Endothelial cell of umbilical vein (primary cell): ENCODE measurements at regions not wholly inside any gene's neighbourhood (a gene's known extent, or its start where the extent isn't known, plus 50 kb on each side); places are given as distances from the start of the nearest gene placed in this dataset.

Source experiments
- BruUV-seq: library from RNA; stranded (reverse); fragments of 400-500 nt; replicated peaks from 2 replicates; lab custom pipeline; 2021; lab: Mats Ljungman, UMichigan
- CTCF ChIA-PET: fragments of 300-600, 350-600 bp; sonication (Branson Sonifier 250); formaldehyde crosslinking; loops from one replicate; lab custom pipeline; 2021; ENCODE audit warnings: antibody characterized with exemption, inconsistent platforms; lab: Charles Lee
- POLR2A ChIA-PET: fragments of 300-600, 350-600 bp; sonication (Branson Sonifier 250); formaldehyde crosslinking; loops from one replicate; lab custom pipeline; 2021; ENCODE audit warnings: antibody characterized with exemption, inconsistent platforms; lab: Charles Lee
- DNase-seq: peaks from one replicate; pipeline ENCODE4 v3.0.0-alpha.2; 2011; ENCODE audit warnings: low read depth, low spot score
- FAIRE-seq: peaks from 2 replicates; lab custom pipeline; 2011; peaks lifted over from hg19 to GRCh38; lab: Jason Lieb, UNC
- H2AFZ ChIP-seq: 2 replicates; pipeline ENCODE4 v1.6.0; 2012; ENCODE audit warnings: low read depth, low read length, control low read depth, inconsistent platforms
- H3K27ac ChIP-seq: 2 replicates; pipeline ENCODE4 v1.5.1; 2011; ENCODE audit warnings: low read depth, mild to moderate bottlenecking, control low read depth, low read length, moderate library complexity; ENCODE audit not compliant: insufficient read depth
- H3K27me3 ChIP-seq, 2 experiments: 2 replicates each; pipeline versions ENCODE4 v1.6.0 to v1.6.1; 2011; ENCODE audit warnings: low read length in 2 of 2, mixed read lengths in 1 of 2; ENCODE audit not compliant: control insufficient read depth in 2 of 2, insufficient read depth in 2 of 2
- H3K36me3 ChIP-seq, 2 experiments: 2 replicates in 1 of 2; 3 replicates in 1 of 2; pipeline ENCODE4 v1.5.1; 2011; ENCODE audit warnings: low read length in 2 of 2, mild to moderate bottlenecking in 1 of 2, moderate library complexity in 1 of 2; ENCODE audit not compliant: control insufficient read depth in 2 of 2, insufficient read depth in 2 of 2; ENCODE audit errors: extremely low read depth in 1 of 2
- H3K4me1 ChIP-seq: 3 replicates; pipeline ENCODE4 v1.5.1; 2011; ENCODE audit warnings: mild to moderate bottlenecking, low read length; ENCODE audit not compliant: control insufficient read depth, insufficient read depth; ENCODE audit errors: extremely low read depth
- H3K4me2 ChIP-seq: 2 replicates; pipeline ENCODE4 v1.6.1; 2011; ENCODE audit warnings: low read length, control low read depth, mixed read lengths; ENCODE audit not compliant: insufficient read depth
- H3K4me3 ChIP-seq, 3 experiments: fragments of 200-600 bp in 1 of 3; sonication (generic), shearing (Covaris generic) in 1 of 3; replicated peaks in 1 of 3; 2 replicates each; pipeline ENCODE4 v1.5.1; 2011 to 2016; ENCODE audit warnings: control low read depth in 3 of 3, low read length in 3 of 3, mild to moderate bottlenecking in 2 of 3, inconsistent platforms in 1 of 3, low read depth in 1 of 3, moderate library complexity in 1 of 3; ENCODE audit not compliant: insufficient read depth in 1 of 3
- H3K79me2 ChIP-seq: 2 replicates; pipeline ENCODE4 v1.6.0; 2012; ENCODE audit warnings: low read length, inconsistent platforms; ENCODE audit not compliant: control insufficient read depth, insufficient read depth
- H3K9ac ChIP-seq: replicated peaks from 2 replicates; pipeline ENCODE3; 2011; ENCODE audit warnings: low read length, control low read depth; ENCODE audit not compliant: insufficient read depth; ENCODE audit errors: extremely low read depth
- H3K9me1 ChIP-seq: replicated peaks from 3 replicates; pipeline ENCODE4 v1.6.0; 2011; ENCODE audit warnings: mild to moderate bottlenecking, low read length; ENCODE audit not compliant: control insufficient read depth, insufficient read depth; ENCODE audit errors: extremely low read depth
- H3K9me3 ChIP-seq: replicated peaks from 2 replicates; pipeline ENCODE4 v1.5.1; 2012; ENCODE audit warnings: low read length, inconsistent platforms; ENCODE audit not compliant: control insufficient read depth, insufficient read depth
- H4K20me1 ChIP-seq: replicated peaks from 2 replicates; pipeline ENCODE3; 2011; ENCODE audit warnings: mild to moderate bottlenecking, low read length; ENCODE audit not compliant: control insufficient read depth, insufficient read depth; ENCODE audit errors: extremely low read depth
- EZH2 ChIP-seq: IDR thresholded peaks from 2 replicates; pipeline ENCODE4 v1.6.1; 2012; ENCODE audit warnings: borderline replicate concordance, low read depth, mild to moderate bottlenecking, moderate library complexity, low read length, inconsistent platforms; ENCODE audit not compliant: severe bottlenecking
- FOS ChIP-seq: IDR thresholded peaks from 2 replicates; pipeline ENCODE4 v1.6.1; 2011; ENCODE audit warnings: mild to moderate bottlenecking, low read length, moderate library complexity, borderline replicate concordance; ENCODE audit not compliant: insufficient read depth
- GATA2 ChIP-seq: IDR thresholded peaks from 2 replicates; pipeline ENCODE4 v1.7.0; 2011; ENCODE audit warnings: low read depth, mild to moderate bottlenecking, moderate library complexity, mixed read lengths, low read length; ENCODE audit not compliant: insufficient read length, insufficient read depth
- JUN ChIP-seq: IDR thresholded peaks from 2 replicates; pipeline ENCODE4 v1.6.1; 2011; ENCODE audit warnings: borderline replicate concordance, low read depth; ENCODE audit not compliant: insufficient read length, insufficient read depth
- MYC ChIP-seq: IDR thresholded peaks from one replicate; pipeline ENCODE4 v1.6.1; 2011; ENCODE audit warnings: mild to moderate bottlenecking, low read depth, low read length
- POLR2A ChIP-seq: IDR thresholded peaks from 2 replicates; pipeline ENCODE4 v1.6.1; 2012; ENCODE audit warnings: low read depth, mild to moderate bottlenecking, control low read depth, low read length
- POLR2AphosphoS5 ChIP-seq: IDR thresholded peaks from 2 replicates; pipeline ENCODE4 v1.6.1; 2012; ENCODE audit warnings: low read depth, mild to moderate bottlenecking, control low read depth, low read length, moderate library complexity; ENCODE audit not compliant: insufficient read depth
- dilution Hi-C: fragments of 300-500 bp; cut with MboI; formaldehyde crosslinking; loops from one replicate; pipeline ENCODE4 v1.15.0; 2019; ENCODE audit warnings: low sequenced_read_pairs; ENCODE audit not compliant: extremely low pct_ligation_motif_present
- intact Hi-C: fragments of 100-400 bp; cut with micrococcal nuclease; formaldehyde crosslinking; loops from one replicate; pipeline ENCODE4 v1.10.0; 2022
- TF ChIP-seq, protein P1 (sequence below): IDR thresholded peaks from 2 replicates; pipeline ENCODE4 v1.6.1; 2011; ENCODE audit not compliant: insufficient read depth, insufficient read length
- TF ChIP-seq, protein P2 (sequence below), 2 donors: IDR thresholded peaks; 1 replicate in 1 of 2; 2 replicates in 1 of 2; pipeline ENCODE4 v1.5.1; 2011; ENCODE audit warnings: low read length in 2 of 2, mild to moderate bottlenecking in 2 of 2, moderate library complexity in 2 of 2, control low read depth in 1 of 2, inconsistent platforms in 1 of 2, low read depth in 1 of 2; ENCODE audit not compliant: insufficient read depth in 1 of 2; ENCODE audit errors: extremely low read depth in 1 of 2

DNA sequence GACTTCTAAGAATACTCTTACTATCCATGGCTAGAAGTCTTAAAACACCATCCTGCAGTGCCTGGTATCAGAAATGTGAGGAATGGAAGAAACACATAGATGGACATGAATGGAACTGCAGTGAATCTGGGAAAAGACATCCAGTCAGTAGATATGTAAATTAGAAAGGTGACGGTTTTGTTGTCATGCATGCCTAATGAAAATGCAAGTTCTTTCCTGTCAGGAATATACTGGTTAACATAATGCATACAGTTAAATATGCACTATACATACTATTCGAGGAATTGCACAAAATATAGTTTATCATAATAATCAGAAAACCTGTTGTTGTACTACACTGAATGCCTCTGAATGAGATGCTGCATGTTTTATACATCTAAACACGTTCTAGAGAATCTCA, 190.6 kb upstream of the ITGA4 start:
- intact Hi-C loops (no loop called here), dilution Hi-C loops (no loop called here)
- Histone ChIP-seq H3K9me3 (no peaks in the 10 kb centered on the region), H3K36me3 (no peaks in the 10 kb centered on the region), H3K4me1 (no peaks in the 10 kb centered on the region), H3K27me3 (peaks cover 0 to 4% of the 10 kb centered on the region in 2 experiments), H3K79me2 (no peaks in the 10 kb centered on the region), H3K4me3 (no peak overlapping the region), H3K9ac (no peak overlapping the region), H2AFZ (no peak overlapping the region), H3K9me1 (no peaks in the 10 kb centered on the region), H3K27ac (no peak overlapping the region), H4K20me1 (no peaks in the 10 kb centered on the region), H3K4me2 (no peak overlapping the region)
- DNase-seq (no peak), FAIRE-seq (no peak)
- ChIA-PET CTCF (no interaction called here), POLR2A (no interaction called here)
- TF ChIP-seq FOS (no peak), POLR2AphosphoS5 (no peak), GATA2 (no peak), POLR2A (no peak), MYC (no peak), JUN (no peak), EZH2 (no peak)
- TF ChIP-seq, protein P1, sequence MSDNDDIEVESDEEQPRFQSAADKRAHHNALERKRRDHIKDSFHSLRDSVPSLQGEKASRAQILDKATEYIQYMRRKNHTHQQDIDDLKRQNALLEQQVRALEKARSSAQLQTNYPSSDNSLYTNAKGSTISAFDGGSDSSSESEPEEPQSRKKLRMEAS = no peak
- TF ChIP-seq, protein P2, sequence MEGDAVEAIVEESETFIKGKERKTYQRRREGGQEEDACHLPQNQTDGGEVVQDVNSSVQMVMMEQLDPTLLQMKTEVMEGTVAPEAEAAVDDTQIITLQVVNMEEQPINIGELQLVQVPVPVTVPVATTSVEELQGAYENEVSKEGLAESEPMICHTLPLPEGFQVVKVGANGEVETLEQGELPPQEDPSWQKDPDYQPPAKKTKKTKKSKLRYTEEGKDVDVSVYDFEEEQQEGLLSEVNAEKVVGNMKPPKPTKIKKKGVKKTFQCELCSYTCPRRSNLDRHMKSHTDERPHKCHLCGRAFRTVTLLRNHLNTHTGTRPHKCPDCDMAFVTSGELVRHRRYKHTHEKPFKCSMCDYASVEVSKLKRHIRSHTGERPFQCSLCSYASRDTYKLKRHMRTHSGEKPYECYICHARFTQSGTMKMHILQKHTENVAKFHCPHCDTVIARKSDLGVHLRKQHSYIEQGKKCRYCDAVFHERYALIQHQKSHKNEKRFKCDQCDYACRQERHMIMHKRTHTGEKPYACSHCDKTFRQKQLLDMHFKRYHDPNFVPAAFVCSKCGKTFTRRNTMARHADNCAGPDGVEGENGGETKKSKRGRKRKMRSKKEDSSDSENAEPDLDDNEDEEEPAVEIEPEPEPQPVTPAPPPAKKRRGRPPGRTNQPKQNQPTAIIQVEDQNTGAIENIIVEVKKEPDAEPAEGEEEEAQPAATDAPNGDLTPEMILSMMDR (IDR thresholded peaks at IDR 0.05; ENCODE audit: extremely low read depth in 1 of 2, insufficient read depth in 1 of 2, low read depth in 1 of 2, low read length in 2 of 2) = no peak
- no TSS peak for BruUV-seq
